ENCODE measurements at regions not wholly inside any gene's neighbourhood (a gene's known extent, or its start where the extent isn't known, plus 50 kb on each side); places are given as distances from the start of the nearest gene placed in this dataset.

GRCh38 chr12:63264629-63265028 is 113.6 kb upstream of the AVPR1A start:
- peaks cover 0 to 7% (median 5%) of the 10 kb centered on the region in 3 experiments; a peak in 3 of 7 replicates for H3K36me3 Mint-ChIP-seq (ENCODE audit: insufficient read depth in 1 of 3, low read depth in 3 of 3)
- Histone ChIP-seq H4K91ac (ENCODE audit: insufficient read length, low read depth, low read length) (no peak overlapping the region), H4K20me1 (ENCODE audit: control insufficient read depth, insufficient read depth, insufficient read length) (no peaks in the 10 kb centered on the region), H3K56ac (ENCODE audit: insufficient read length, low read depth, low read length) (no peak overlapping the region), H3K27me3 (ENCODE audit: insufficient read depth, low read length) (no peaks in the 10 kb centered on the region), H3K23me2 (ENCODE audit: insufficient read length, low read depth, low read length, poor library complexity, severe bottlenecking) (no peaks in the 10 kb centered on the region), H3K9me3 (ENCODE audit: control insufficient read depth, low read depth, low read length) (no peaks in the 10 kb centered on the region), H2BK5ac (ENCODE audit: insufficient read length, low read length) (no peak overlapping the region), H4K8ac (replicated peaks; ENCODE audit: insufficient read length, low read depth, low read length) (no peak overlapping the region), H4K5ac (ENCODE audit: insufficient read length, low read depth, low read length) (no peak overlapping the region), H3K9ac (ENCODE audit: extremely low read depth, insufficient read length, low read length) (no peak overlapping the region), H3T11ph (ENCODE audit: low read length) (no peak overlapping the region), H2BK12ac (ENCODE audit: insufficient read length, low read depth, low read length) (no peak overlapping the region), H2AK5ac (ENCODE audit: insufficient read length, low read length) (no peak overlapping the region), H3K4me2 (ENCODE audit: insufficient read depth, insufficient read length, low read length) (no peak overlapping the region), H2AFZ (ENCODE audit: low read length) (no peak overlapping the region), H3K27ac (ENCODE audit: insufficient read length, low read depth, low read length) (no peak overlapping the region), H3K4ac (ENCODE audit: low read depth, low read length) (no peak overlapping the region), H3K4me1 (ENCODE audit: insufficient read depth, low read length) (no peaks in the 10 kb centered on the region), H3K14ac (ENCODE audit: insufficient read depth, low read length) (no peak overlapping the region), H2BK20ac (ENCODE audit: low read depth, low read length, poor library complexity, severe bottlenecking) (no peak overlapping the region), H3K79me1 (ENCODE audit: insufficient read depth, low read depth, low read length, poor library complexity, severe bottlenecking) (no peaks in the 10 kb centered on the region), H3K18ac (ENCODE audit: insufficient read length, low read depth, low read length) (no peak overlapping the region), H3K23ac (ENCODE audit: insufficient read length, low read depth, low read length) (no peak overlapping the region), H3K79me2 (ENCODE audit: insufficient read depth, low read length) (no peaks in the 10 kb centered on the region), H2BK120ac (ENCODE audit: low read depth, low read length, poor library complexity, severe bottlenecking) (no peak overlapping the region), H2BK15ac (ENCODE audit: low read depth, low read length) (no peak overlapping the region)
- no peak overlapping the region for H3K27ac Mint-ChIP-seq
- no CpG with 5 or more reads among the region's 6 CpGs for WGBS (ENCODE audit: extremely low coverage, insufficient read length, low lambda C conversion rate)
- H3K4me1 Mint-ChIP-seq = no peaks in the 10 kb centered on the region
- H3K9me3 Mint-ChIP-seq = peaks cover 18 to 19% of the 10 kb centered on the region in 2 experiments
- no peak for DNase-seq
- H3K4me3 Mint-ChIP-seq = no peak overlapping the region
- TF ChIP-seq, protein P1, sequence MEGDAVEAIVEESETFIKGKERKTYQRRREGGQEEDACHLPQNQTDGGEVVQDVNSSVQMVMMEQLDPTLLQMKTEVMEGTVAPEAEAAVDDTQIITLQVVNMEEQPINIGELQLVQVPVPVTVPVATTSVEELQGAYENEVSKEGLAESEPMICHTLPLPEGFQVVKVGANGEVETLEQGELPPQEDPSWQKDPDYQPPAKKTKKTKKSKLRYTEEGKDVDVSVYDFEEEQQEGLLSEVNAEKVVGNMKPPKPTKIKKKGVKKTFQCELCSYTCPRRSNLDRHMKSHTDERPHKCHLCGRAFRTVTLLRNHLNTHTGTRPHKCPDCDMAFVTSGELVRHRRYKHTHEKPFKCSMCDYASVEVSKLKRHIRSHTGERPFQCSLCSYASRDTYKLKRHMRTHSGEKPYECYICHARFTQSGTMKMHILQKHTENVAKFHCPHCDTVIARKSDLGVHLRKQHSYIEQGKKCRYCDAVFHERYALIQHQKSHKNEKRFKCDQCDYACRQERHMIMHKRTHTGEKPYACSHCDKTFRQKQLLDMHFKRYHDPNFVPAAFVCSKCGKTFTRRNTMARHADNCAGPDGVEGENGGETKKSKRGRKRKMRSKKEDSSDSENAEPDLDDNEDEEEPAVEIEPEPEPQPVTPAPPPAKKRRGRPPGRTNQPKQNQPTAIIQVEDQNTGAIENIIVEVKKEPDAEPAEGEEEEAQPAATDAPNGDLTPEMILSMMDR (conservative IDR thresholded peaks at IDR 0.05) = no peak
- H3K27me3 Mint-ChIP-seq (ENCODE audit: low read depth) = no peaks in the 10 kb centered on the region
